Activated T-helper 17 cell treated with anti-CD3 and anti-CD28 coated beads, Interleukin-2, amount 50 U/mL, for 72 hours (primary cell): ENCODE measurements at regions not wholly inside any gene's neighbourhood (a gene's known extent, or its start where the extent isn't known, plus 50 kb on each side); places are given as distances from the start of the nearest gene placed in this dataset.
"Not testable (repeated sequence)": the region's sequence is repeated elsewhere in the genome, so short reads cannot be mapped to it uniquely, and the experiment has no call there.

ENCODE experiments used
- ATAC-seq: fragments of 150-1000 bp; cut with Tn5 transposase; replicated peaks from 2 replicates; pipeline ENCODE4 v1.10.0; 2021; ENCODE audit warnings: mild to moderate bottlenecking, moderate library complexity
- H3K27ac Mint-ChIP-seq: one replicate; pipeline ENCODE4 v1.8.0; 2022; ENCODE audit warnings: mixed read lengths
- H3K27me3 Mint-ChIP-seq: one replicate; pipeline ENCODE4 v1.8.0; 2022; ENCODE audit warnings: mixed read lengths
- H3K36me3 Mint-ChIP-seq: one replicate; pipeline ENCODE4 v1.8.0; 2022; ENCODE audit warnings: low read depth, mild to moderate bottlenecking, mixed read lengths
- H3K4me1 Mint-ChIP-seq: one replicate; pipeline ENCODE4 v1.8.0; 2022; ENCODE audit warnings: mixed read lengths
- H3K4me3 Mint-ChIP-seq: one replicate; pipeline ENCODE4 v1.8.0; 2022; ENCODE audit warnings: mild to moderate bottlenecking, mixed read lengths
- H3K9me3 Mint-ChIP-seq: one replicate; pipeline ENCODE4 v1.8.0; 2022; ENCODE audit warnings: mixed read lengths

DNA sequence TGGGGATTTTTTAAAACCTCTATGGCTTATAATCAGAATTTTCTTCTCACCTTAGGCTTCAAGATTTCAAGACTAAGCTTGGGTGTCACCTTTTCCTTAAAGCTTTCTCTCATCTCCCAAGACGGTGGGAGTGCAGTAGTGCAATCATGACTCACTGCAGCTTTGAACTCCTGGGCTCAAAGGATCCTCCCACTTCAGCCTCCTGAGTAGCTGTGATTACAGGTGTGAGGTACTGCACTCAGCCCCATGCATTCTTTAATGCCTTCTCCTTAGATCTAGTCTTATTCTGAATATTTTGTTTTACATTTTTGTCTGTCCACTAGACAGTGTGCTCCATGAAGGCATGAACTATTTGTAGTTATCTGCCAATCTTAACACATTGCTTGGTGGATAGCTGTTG lies 55.7 kb upstream of the FAT3 start:
- H3K4me3 Mint-ChIP-seq, result no peak overlapping the region
- ATAC-seq, result no peak
- no peaks in the 10 kb centered on the region for H3K36me3 Mint-ChIP-seq
- H3K27ac Mint-ChIP-seq, result no peak overlapping the region
- peaks cover 4% of the 10 kb centered on the region for H3K9me3 Mint-ChIP-seq
- H3K4me1 Mint-ChIP-seq, result no peaks in the 10 kb centered on the region
- no peaks in the 10 kb centered on the region for H3K27me3 Mint-ChIP-seq

DNA sequence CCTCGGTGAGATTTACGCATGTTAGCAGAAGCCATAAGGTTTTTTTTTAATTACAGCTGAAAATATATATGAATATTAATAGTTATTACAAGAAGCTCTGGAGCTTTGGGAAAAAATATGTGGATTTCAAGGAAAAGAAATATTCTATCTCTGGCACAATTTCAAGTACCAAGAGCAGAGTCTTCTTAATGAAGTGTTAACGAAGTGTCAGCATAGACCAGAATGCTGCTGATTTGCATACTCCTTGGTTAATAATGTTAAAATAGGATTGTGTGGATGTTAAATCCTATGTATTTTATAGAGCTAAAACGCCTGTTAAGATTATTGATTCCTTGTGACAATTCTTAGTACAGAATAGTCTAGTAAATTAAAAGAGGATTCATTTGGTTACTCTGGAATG lies 57.0 kb upstream of the FAT3 start:
- Mint-ChIP-seq H3K4me3 (no peak overlapping the region), H3K4me1 (no peaks in the 10 kb centered on the region), H3K27me3 (no peaks in the 10 kb centered on the region), H3K9me3 (peaks cover 4% of the 10 kb centered on the region), H3K27ac (no peak overlapping the region), H3K36me3 (no peaks in the 10 kb centered on the region)
- no peak for ATAC-seq

DNA sequence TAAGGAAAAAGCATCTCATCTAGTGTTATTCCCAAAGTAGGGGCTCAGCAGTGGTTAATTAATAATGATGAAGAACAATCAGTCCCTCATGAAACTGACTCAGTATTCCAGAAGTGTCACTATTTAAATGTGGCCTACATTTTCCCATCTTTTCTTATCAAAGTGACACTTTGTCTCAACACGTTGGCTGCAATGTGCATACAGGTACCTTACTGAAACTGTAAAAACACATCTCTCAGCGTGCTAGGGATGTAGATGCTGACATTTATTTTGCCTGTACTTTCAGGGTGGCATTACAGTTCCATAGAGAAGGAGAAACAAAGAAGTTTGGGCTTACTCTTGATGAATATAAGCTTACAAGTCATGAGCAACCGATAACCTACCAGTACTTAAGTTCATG lies 58.3 kb upstream of the FAT3 start:
- no peak for ATAC-seq
- no peak overlapping the region for H3K4me3 Mint-ChIP-seq
- H3K9me3 Mint-ChIP-seq, result peaks cover 4% of the 10 kb centered on the region
- H3K36me3 Mint-ChIP-seq, result no peaks in the 10 kb centered on the region
- H3K27me3 Mint-ChIP-seq, result no peaks in the 10 kb centered on the region
- no peak overlapping the region for H3K27ac Mint-ChIP-seq
- H3K4me1 Mint-ChIP-seq, result no peaks in the 10 kb centered on the region

DNA sequence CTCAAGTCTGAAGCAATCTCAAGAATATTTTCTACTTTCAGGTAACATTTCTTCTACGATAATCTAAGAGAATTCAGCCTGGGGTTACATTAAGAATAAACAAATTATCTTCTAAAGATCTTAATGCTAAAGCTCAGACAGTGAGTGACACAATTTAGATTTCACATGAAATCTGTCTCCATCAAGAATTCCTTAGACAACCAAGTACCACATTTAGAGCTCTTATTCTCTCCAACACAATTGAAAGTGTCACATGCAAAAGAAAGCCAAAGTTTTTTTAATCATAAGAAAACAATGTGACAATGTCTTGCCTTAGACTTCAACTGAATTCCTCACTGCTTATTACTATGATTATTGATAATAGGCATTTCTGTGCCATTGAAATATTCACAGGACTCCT lies 60.7 kb upstream of the FAT3 start:
- H3K9me3 Mint-ChIP-seq, result no peaks in the 10 kb centered on the region
- no peaks in the 10 kb centered on the region for H3K36me3 Mint-ChIP-seq
- no peak for ATAC-seq
- no peaks in the 10 kb centered on the region for H3K27me3 Mint-ChIP-seq
- no peak overlapping the region for H3K27ac Mint-ChIP-seq
- no peak overlapping the region for H3K4me3 Mint-ChIP-seq
- H3K4me1 Mint-ChIP-seq, result no peaks in the 10 kb centered on the region

DNA sequence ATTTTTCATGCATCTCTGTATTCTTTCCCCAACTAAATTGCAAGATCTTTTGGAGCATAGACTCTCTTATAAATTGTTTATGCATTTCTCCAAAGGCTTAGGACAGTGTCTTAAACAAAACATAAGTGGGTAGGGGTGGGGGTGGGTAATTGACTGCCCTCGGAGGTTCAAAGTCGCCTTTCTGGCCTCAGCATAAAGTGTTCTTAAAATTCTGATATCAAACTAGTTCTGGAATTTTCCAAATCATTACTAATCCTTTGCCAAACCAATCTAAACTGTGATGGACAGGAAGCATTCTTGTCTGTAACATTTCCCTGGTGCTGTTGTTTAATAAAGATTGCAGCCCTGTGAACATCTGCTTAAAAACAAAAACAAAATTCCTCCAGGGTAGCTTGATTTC lies 61.8 kb upstream of the FAT3 start:
- Mint-ChIP-seq H3K4me3 (no peak overlapping the region), H3K4me1 (no peaks in the 10 kb centered on the region), H3K27me3 (no peaks in the 10 kb centered on the region), H3K27ac (no peak overlapping the region), H3K9me3 (no peaks in the 10 kb centered on the region), H3K36me3 (no peaks in the 10 kb centered on the region)
- no peak for ATAC-seq

DNA sequence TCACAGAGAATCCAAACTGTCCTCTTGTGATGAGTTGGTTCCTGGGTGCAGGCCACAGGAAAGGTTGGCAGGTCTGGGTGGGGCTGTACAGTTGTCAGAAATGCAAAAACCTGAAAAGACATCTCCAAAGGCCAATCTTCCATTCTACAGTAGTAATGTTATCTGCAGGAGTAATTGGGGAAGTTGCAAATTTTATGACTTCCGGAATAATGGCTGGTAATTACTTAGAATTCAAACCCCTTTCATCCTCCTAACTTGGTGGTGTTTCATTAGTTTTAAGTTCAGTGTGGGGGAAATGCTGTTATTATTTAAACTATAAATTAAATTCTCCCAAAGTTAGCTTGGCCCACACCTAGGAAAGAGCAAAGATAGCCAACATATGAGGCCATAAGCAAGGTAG lies 64.7 kb upstream of the FAT3 start:
- Mint-ChIP-seq H3K36me3 (no peaks in the 10 kb centered on the region), H3K9me3 (peaks cover 3% of the 10 kb centered on the region), H3K27ac (no peak overlapping the region), H3K4me3 (no peak overlapping the region), H3K4me1 (no peaks in the 10 kb centered on the region), H3K27me3 (no peaks in the 10 kb centered on the region)
- no peak for ATAC-seq

DNA sequence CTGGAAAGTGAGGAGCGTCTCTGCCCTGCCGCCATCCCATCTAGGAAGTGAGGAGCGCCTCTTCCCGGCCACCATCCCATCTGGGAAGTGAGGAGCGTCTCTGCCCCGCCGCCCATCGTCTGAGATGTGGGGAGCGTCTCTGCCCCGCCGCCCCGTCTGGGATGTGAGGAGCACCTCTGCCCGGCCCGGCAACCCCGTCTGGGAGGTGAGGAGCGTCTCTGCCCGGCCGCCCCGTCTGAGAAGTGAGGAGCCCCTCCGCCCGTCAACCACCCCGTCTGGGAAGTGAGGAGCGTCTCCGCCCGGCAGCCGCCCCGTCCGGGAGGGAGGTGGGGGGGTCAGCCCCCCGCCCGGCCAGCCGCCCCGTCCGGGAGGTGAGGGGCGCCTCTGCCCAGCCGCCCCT lies 67.2 kb upstream of the FAT3 start:
- not testable (repeated sequence) for H3K36me3 Mint-ChIP-seq, H3K27me3 Mint-ChIP-seq, H3K4me3 Mint-ChIP-seq, H3K9me3 Mint-ChIP-seq, H3K27ac Mint-ChIP-seq, H3K4me1 Mint-ChIP-seq, ATAC-seq

DNA sequence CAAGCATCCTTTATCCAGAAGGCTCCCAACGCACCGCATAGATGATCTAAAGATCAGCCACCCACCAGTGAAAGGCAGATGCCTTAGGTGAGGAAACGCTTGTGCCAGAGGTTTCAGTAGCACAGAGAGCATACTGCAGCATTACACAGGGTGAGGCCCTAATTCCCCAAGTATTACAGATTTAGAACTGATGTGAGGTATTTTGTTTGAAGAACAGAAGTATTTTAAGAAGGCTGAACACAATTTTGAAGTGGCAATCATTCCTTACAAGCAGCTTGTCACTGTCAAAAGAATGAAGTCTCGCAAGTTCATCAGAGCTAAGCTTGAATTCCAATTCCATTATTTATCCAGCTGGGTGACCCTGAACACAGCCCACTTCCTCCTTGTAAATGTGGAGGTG lies 70.0 kb upstream of the FAT3 start:
- Mint-ChIP-seq H3K27me3 (no peaks in the 10 kb centered on the region), H3K36me3 (no peaks in the 10 kb centered on the region), H3K4me3 (no peak overlapping the region), H3K9me3 (peaks cover 11% of the 10 kb centered on the region), H3K4me1 (no peaks in the 10 kb centered on the region), H3K27ac (no peak overlapping the region)
- no peak for ATAC-seq

DNA sequence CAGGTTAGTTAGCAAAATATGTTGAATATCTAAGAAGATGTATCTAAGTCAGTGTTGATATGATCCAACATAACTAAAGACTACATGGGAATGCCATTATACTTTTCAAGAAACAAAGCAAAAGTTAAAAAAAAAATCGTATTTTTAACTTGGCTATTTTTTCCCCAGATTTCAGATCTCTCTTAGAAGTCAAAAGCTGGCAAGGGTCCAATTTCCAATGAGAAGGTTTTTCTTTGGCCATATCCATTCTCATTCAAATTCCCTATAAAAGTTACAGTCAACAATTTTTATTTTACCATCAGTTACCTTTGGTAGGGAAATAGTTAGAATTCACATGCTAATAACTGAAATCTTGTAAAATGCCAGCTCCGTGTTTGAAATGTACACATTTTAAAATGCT lies 70.5 kb upstream of the FAT3 start:
- H3K27ac Mint-ChIP-seq, result no peak overlapping the region
- H3K4me3 Mint-ChIP-seq, result no peak overlapping the region
- ATAC-seq, result no peak
- no peaks in the 10 kb centered on the region for H3K27me3 Mint-ChIP-seq
- peaks cover 11% of the 10 kb centered on the region for H3K9me3 Mint-ChIP-seq
- no peaks in the 10 kb centered on the region for H3K4me1 Mint-ChIP-seq
- H3K36me3 Mint-ChIP-seq, result no peaks in the 10 kb centered on the region

DNA sequence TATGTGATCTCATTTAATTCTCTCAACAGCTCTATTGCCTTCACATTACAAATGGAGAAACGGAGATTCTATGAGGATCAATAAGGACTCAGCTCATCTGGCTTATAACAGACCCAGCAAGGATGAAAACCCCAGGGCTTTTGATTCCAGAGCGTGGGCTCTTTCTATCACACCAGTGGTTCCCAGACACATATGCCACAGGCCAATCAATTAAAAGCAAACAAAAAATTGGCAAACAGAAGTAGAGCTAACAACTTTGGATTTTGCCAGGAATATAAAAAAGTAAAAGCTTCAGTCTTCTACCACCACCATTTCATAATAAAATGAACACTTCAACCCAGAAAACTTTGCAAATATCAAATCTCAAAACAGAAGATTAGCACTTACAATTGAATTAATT lies 71.1 kb upstream of the FAT3 start:
- no peak for ATAC-seq
- no peaks in the 10 kb centered on the region for H3K36me3 Mint-ChIP-seq
- H3K27me3 Mint-ChIP-seq, result no peaks in the 10 kb centered on the region
- H3K9me3 Mint-ChIP-seq, result peaks cover 11% of the 10 kb centered on the region
- no peak overlapping the region for H3K27ac Mint-ChIP-seq
- H3K4me1 Mint-ChIP-seq, result no peaks in the 10 kb centered on the region
- no peak overlapping the region for H3K4me3 Mint-ChIP-seq

DNA sequence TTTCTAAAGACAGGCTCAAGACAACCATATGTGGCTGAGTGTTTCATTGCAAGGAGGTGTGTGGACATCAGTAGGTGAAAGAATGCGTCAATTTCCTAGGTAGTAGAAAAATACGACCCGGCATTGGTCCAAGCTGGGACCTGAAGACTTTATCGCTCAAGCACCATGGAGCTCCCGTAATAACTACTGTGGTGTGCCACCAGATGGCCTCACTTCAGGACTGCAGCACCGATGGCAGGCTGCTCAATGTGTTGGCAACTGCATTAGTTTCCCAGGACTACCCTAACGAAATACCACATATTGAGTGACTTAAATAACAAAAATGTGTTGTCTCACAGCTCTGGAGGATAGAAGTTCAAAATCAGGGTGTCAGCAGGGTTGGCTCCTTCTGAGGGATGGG lies 72.4 kb upstream of the FAT3 start:
- Mint-ChIP-seq H3K4me3 (no peak overlapping the region), H3K27ac (no peak overlapping the region), H3K4me1 (no peaks in the 10 kb centered on the region), H3K27me3 (no peaks in the 10 kb centered on the region), H3K9me3 (peaks cover 11% of the 10 kb centered on the region), H3K36me3 (no peaks in the 10 kb centered on the region)
- no peak for ATAC-seq

DNA sequence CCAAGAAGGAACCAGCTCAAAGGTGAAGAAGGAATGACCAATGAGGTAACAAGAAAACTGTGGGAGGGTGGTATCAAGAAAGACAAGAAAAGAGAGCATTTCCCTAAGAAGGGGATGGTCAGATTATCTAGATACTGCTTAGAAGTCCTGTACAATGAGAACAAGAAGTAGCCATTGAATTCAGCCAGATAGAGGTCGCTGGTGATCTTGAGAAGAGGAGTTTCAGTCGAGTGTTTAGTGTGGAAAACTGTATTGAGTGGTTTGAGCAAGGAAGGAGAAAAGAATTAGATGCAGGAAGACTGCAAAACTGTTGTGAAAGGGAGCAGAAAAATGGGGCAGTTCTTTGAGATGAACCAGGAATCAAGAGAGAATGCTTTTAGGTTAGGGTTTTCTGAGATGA lies 74.6 kb upstream of the FAT3 start:
- no peak for ATAC-seq
- no peaks in the 10 kb centered on the region for H3K27me3 Mint-ChIP-seq
- H3K36me3 Mint-ChIP-seq, result no peaks in the 10 kb centered on the region
- H3K27ac Mint-ChIP-seq, result no peak overlapping the region
- no peak overlapping the region for H3K4me3 Mint-ChIP-seq
- H3K4me1 Mint-ChIP-seq, result no peaks in the 10 kb centered on the region
- peaks cover 8% of the 10 kb centered on the region for H3K9me3 Mint-ChIP-seq

DNA sequence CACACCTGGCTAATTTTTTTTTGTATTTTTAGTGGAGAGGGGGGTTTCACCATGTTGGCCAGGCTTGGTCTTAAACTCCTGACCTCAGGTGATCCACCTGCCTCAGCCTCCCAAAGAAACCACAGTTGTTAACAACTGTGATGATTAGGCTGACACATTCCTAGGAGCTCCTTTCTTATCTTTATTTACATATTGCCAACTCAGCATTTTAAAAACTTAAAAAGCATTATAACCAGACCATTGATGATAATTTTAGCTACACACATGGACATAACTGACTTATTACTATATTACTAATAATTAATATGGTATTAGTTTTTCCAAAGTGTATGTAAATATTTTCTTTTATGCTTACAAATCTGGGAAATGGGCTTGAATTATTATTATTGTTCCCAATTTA lies 82.9 kb upstream of the FAT3 start:
- no peak overlapping the region for H3K27ac Mint-ChIP-seq
- H3K27me3 Mint-ChIP-seq, result no peaks in the 10 kb centered on the region
- no peaks in the 10 kb centered on the region for H3K36me3 Mint-ChIP-seq
- no peaks in the 10 kb centered on the region for H3K4me1 Mint-ChIP-seq
- H3K9me3 Mint-ChIP-seq, result no peaks in the 10 kb centered on the region
- H3K4me3 Mint-ChIP-seq, result no peak overlapping the region
- no peak for ATAC-seq

DNA sequence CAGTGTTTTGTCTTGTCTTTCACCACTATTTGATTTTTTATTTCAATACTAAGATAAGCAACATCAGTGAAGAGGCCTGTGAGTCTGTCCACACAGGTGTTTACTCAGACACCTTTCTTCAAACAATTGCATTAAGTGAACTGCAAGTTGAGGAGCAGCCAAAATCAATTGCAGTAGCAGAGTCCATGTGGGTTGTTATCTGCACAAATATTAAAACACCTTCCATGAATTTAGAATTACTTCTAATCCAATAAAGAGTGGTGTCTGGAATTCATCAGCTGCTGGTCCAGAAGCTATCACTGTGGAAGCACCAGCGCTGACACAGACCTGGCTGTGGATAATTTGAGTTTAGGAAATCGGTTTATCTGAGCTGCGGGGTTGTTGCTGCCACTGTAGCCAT lies 83.5 kb upstream of the FAT3 start:
- no peaks in the 10 kb centered on the region for H3K27me3 Mint-ChIP-seq
- no peak overlapping the region for H3K27ac Mint-ChIP-seq
- H3K4me1 Mint-ChIP-seq, result no peaks in the 10 kb centered on the region
- H3K4me3 Mint-ChIP-seq, result no peak overlapping the region
- H3K9me3 Mint-ChIP-seq, result no peaks in the 10 kb centered on the region
- ATAC-seq, result no peak
- H3K36me3 Mint-ChIP-seq, result no peaks in the 10 kb centered on the region

DNA sequence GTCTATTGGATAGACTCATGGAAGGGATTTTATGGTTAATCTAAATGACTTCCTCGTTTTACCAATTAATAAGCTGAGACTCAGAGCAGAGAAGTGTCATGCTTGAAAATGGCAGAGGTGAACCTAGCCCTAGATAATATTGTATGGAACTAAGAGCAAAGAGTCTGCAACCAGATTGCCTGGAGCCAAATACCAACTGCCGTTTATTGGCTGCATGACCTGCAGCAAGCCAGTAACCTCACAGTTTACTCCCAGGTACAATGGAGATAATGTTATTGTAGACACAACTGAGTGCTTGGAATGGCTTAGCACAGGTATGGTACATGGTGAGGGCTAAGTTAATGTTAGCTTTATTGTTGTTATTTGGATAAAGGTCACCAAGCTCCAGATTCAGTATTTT lies 84.6 kb upstream of the FAT3 start:
- no peaks in the 10 kb centered on the region for H3K36me3 Mint-ChIP-seq
- H3K4me1 Mint-ChIP-seq, result no peaks in the 10 kb centered on the region
- ATAC-seq, result no peak

DNA sequence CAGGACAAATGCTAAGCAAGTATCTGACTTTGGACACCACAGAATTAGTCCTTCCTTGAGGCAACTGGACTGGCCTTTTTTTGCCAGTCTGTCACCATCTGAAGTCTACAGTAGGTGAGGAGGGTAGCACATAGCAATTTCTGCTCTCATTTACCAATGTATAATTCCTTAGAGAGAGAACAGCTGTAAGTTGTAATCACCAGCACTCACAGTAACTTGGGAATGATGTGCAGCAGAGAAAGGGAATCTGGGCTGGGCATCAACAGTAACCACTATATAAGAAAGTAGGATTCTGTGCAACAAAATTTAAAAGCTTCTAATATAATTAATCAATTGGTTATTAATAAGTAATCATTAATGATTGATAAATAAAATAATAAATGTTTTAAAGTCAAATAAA lies 86.3 kb upstream of the FAT3 start:
- no peak overlapping the region for H3K27ac Mint-ChIP-seq
- no peak overlapping the region for H3K4me3 Mint-ChIP-seq
- no peaks in the 10 kb centered on the region for H3K36me3 Mint-ChIP-seq
- H3K9me3 Mint-ChIP-seq, result no peaks in the 10 kb centered on the region
- no peaks in the 10 kb centered on the region for H3K4me1 Mint-ChIP-seq
- ATAC-seq, result no peak
- no peaks in the 10 kb centered on the region for H3K27me3 Mint-ChIP-seq

More for the DNA sequence above, 84.6 kb upstream of the FAT3 start:
- H3K27ac Mint-ChIP-seq, result no peak overlapping the region
- H3K9me3 Mint-ChIP-seq, result no peaks in the 10 kb centered on the region
- H3K4me3 Mint-ChIP-seq, result no peak overlapping the region
- H3K27me3 Mint-ChIP-seq, result no peaks in the 10 kb centered on the region
